ENCODE measurements at regions not wholly inside any gene's neighbourhood (a gene's known extent, or its start where the extent isn't known, plus 50 kb on each side); places are given as distances from the start of the nearest gene placed in this dataset.
"Not testable (repeated sequence)": the region's sequence is repeated elsewhere in the genome, so short reads cannot be mapped to it uniquely, and the experiment has no call there.

DNA sequence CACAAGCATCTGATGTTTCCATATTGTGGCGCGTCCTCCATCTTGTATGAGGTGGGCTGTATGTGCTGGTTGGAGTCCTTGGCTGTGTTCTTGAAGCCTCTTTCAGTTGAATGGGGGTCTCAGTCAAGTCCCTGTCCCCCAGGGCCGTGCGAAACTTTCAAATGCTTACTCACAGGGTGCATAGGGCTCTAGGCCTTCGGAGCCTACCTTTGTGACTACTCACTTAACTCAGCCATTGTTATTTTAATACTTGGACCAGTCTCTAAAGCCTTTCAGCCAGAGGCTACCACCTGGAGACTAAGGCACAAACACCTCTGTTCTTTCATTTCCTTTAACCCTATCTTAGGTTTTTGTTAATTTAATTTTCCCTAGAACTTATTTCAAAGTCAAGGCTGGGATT, 785.9 kb downstream of the GATA3 start:
- H3K27ac ChIP-seq (ENCODE audit: low read length): no peak overlapping the region
- no peak overlapping the region for H3K4me3 ChIP-seq (ENCODE audit: low read length in 2 of 2)

DNA sequence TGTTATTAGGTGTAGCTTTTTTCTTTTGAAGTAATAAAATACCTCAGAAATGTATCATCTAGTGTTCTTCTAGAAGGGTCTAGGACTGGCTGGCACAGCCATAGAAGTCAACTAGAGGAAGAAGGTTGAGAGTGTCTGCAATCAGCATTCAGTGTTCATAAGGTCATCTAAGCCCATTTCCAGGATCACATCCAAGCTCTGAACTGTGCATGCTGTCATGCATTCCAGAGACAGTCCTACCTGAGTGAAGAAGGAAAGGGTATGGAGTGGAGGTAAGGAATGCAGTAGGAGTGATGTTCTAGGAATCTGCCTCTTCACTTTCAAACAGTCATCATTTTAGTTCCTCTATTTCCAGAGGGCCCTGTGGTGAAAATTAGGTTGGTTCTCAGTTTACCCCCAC, 789.7 kb downstream of the GATA3 start:
- no peaks in the 10 kb centered on the region for H3K9me3 ChIP-seq (ENCODE audit: control insufficient read depth in 2 of 2, low read length in 2 of 2)
- no peak overlapping the region for H3K4me3 ChIP-seq (ENCODE audit: low read length in 2 of 2)
- H3K9ac ChIP-seq (ENCODE audit: low read length in 2 of 2): no peak overlapping the region
- no peaks in the 10 kb centered on the region for H3K4me1 ChIP-seq (ENCODE audit: control insufficient read depth, insufficient read depth, low read length)
- H3K27me3 ChIP-seq (ENCODE audit: control insufficient read depth in 1 of 2, insufficient read depth in 2 of 2, low read length in 2 of 2): no peaks in the 10 kb centered on the region
- H3K27ac ChIP-seq (ENCODE audit: low read length): no peak overlapping the region
- no peaks in the 10 kb centered on the region for H3K36me3 ChIP-seq (ENCODE audit: control insufficient read depth in 2 of 2, insufficient read depth in 2 of 2, low read length in 2 of 2)

More for the DNA sequence above, 785.9 kb downstream of the GATA3 start:
- no peaks in the 10 kb centered on the region for H3K9me3 ChIP-seq (ENCODE audit: control insufficient read depth in 2 of 2, low read length in 2 of 2)
- H3K27me3 ChIP-seq (ENCODE audit: control insufficient read depth in 1 of 2, insufficient read depth in 2 of 2, low read length in 2 of 2): no peaks in the 10 kb centered on the region
- no peak overlapping the region for H3K9ac ChIP-seq (ENCODE audit: low read length in 2 of 2)
- no peaks in the 10 kb centered on the region for H3K36me3 ChIP-seq (ENCODE audit: control insufficient read depth in 2 of 2, insufficient read depth in 2 of 2, low read length in 2 of 2)
- H3K4me1 ChIP-seq (ENCODE audit: control insufficient read depth, insufficient read depth, low read length): no peaks in the 10 kb centered on the region

DNA sequence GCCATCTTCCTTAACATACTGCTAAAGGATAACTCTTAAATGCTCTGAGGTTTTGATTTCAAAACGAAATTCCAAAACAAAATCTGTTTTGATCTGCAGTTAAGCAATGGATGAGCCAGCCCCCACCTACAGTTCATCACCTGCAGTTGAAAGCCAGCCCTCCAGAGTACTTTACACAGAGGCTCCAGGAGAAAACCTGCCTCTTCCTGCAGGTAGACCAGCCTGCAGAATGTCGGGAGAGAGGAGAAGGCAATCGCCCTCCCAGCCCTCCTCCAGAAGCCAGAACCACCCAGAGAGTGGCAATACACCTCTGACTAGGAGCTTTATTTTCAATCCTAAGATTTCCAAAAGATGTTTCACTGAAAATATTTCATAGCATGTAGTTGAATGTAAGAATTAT, 798.1 kb downstream of the GATA3 start:
- Histone ChIP-seq H3K36me3 (ENCODE audit: control insufficient read depth in 2 of 2, insufficient read depth in 2 of 2, low read length in 2 of 2) (no peaks in the 10 kb centered on the region), H3K9me3 (ENCODE audit: control insufficient read depth in 2 of 2, low read length in 2 of 2) (no peaks in the 10 kb centered on the region), H3K4me3 (ENCODE audit: low read length in 2 of 2) (no peak overlapping the region), H3K27me3 (ENCODE audit: control insufficient read depth in 1 of 2, insufficient read depth in 2 of 2, low read length in 2 of 2) (no peaks in the 10 kb centered on the region), H3K9ac (ENCODE audit: low read length in 2 of 2) (no peak overlapping the region), H3K4me1 (ENCODE audit: control insufficient read depth, insufficient read depth, low read length) (no peaks in the 10 kb centered on the region), H3K27ac (ENCODE audit: low read length) (no peak overlapping the region)

DNA sequence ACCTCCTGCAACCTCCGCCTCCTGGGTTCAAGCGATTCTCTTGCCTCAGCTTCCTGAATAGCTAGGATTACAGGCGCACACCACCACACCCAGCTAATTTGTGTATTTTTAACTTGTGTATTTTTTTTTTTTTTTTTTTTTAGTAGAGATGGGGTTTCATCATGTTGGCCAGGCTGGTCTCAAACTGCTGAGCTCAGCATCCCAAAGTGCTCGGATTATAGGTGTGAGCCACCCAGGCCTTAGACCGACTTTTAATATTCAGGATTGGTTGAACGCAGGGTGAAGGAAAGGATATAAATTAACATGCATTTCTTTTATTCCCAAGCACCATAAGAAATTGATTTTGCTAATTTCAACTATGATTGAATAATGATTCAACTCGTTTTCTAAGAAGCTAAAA, 798.6 kb downstream of the GATA3 start:
- H3K27me3 ChIP-seq (ENCODE audit: control insufficient read depth in 1 of 2, insufficient read depth in 2 of 2, low read length in 2 of 2): no peaks in the 10 kb centered on the region
- H3K36me3 ChIP-seq (ENCODE audit: control insufficient read depth in 2 of 2, insufficient read depth in 2 of 2, low read length in 2 of 2): no peaks in the 10 kb centered on the region
- H3K9ac ChIP-seq (ENCODE audit: low read length in 2 of 2): no peak overlapping the region
- no peak overlapping the region for H3K4me3 ChIP-seq (ENCODE audit: low read length in 2 of 2)
- no peak overlapping the region for H3K27ac ChIP-seq (ENCODE audit: low read length)
- H3K4me1 ChIP-seq (ENCODE audit: control insufficient read depth, insufficient read depth, low read length): no peaks in the 10 kb centered on the region
- H3K9me3 ChIP-seq (ENCODE audit: control insufficient read depth in 2 of 2, low read length in 2 of 2): no peaks in the 10 kb centered on the region

DNA sequence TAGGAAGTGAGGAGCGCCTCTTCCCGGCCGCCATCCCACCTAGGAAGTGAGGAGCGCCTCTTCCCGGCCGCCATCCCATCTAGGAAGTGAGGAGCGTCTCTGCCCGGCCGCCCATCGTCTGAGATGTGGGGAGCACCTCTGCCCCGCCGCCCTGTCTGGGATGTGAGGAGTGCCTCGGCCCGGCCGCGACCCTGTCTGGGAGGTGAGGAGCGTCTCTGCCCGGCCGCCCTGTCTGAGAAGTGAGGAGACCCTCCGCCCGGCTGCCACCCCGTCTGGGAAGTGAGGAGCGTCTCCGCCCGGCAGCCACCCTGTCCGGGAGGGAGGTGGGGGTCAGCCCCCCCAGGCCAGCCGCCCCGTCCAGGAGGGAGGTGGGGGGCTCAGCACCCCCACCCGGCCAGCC, 814.4 kb downstream of the GATA3 start:
- H3K9ac ChIP-seq (ENCODE audit: low read length in 2 of 2); H3K4me1 ChIP-seq (ENCODE audit: control insufficient read depth, insufficient read depth, low read length); H3K4me3 ChIP-seq (ENCODE audit: low read length in 2 of 2); H3K27ac ChIP-seq (ENCODE audit: low read length); H3K9me3 ChIP-seq (ENCODE audit: control insufficient read depth in 2 of 2, low read length in 2 of 2); H3K36me3 ChIP-seq (ENCODE audit: control insufficient read depth in 2 of 2, insufficient read depth in 2 of 2, low read length in 2 of 2); H3K27me3 ChIP-seq (ENCODE audit: control insufficient read depth in 1 of 2, insufficient read depth in 2 of 2, low read length in 2 of 2): not testable (repeated sequence)

DNA sequence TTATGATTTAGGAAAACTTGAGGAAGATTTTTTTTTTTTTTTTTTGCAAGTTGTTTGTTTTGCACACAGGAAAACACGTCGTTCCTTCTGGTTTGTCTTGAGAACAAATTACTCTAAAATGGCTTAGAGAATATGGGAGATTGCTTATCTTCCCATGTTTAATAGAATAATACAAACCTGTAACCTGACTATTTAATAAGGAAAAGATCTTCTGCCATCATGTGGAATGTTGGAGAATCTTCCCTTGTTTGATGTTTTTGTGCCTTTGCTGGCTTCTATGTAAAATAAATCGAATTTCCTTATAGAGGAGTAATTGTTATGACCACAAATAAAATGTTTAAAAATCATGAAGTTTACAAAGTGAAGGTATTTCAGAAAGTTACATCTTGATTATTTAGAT, 818.8 kb downstream of the GATA3 start:
- Histone ChIP-seq H3K27ac (ENCODE audit: low read length) (no peak overlapping the region), H3K4me1 (ENCODE audit: control insufficient read depth, insufficient read depth, low read length) (no peaks in the 10 kb centered on the region), H3K36me3 (ENCODE audit: control insufficient read depth in 2 of 2, insufficient read depth in 2 of 2, low read length in 2 of 2) (no peaks in the 10 kb centered on the region), H3K27me3 (ENCODE audit: control insufficient read depth in 1 of 2, insufficient read depth in 2 of 2, low read length in 2 of 2) (no peaks in the 10 kb centered on the region), H3K4me3 (ENCODE audit: low read length in 2 of 2) (no peak overlapping the region), H3K9me3 (ENCODE audit: control insufficient read depth in 2 of 2, low read length in 2 of 2) (no peaks in the 10 kb centered on the region), H3K9ac (ENCODE audit: low read length in 2 of 2) (no peak overlapping the region)

DNA sequence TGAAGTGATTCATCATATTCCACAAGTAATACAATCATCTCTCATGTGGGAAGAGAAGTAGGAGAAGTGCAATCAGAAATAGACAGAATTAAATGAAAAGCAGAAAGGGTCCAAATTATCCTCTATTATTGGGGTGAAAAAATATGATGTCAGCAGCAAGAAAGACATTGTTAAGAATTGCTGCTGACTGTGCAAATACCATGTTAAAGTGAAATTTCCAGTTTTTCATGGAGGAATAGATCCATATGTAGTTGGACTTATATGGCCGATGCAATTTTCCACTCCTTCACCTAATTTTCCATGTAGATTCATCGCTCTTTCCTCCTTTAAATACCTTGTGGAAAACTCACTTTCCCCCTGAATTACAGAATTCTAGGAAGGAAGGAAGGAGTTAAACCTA, 819.8 kb downstream of the GATA3 start:
- H3K4me3 ChIP-seq (ENCODE audit: low read length in 2 of 2): no peak overlapping the region
- no peaks in the 10 kb centered on the region for H3K9me3 ChIP-seq (ENCODE audit: control insufficient read depth in 2 of 2, low read length in 2 of 2)
- H3K9ac ChIP-seq (ENCODE audit: low read length in 2 of 2): no peak overlapping the region
- no peaks in the 10 kb centered on the region for H3K27me3 ChIP-seq (ENCODE audit: control insufficient read depth in 1 of 2, insufficient read depth in 2 of 2, low read length in 2 of 2)
- no peaks in the 10 kb centered on the region for H3K36me3 ChIP-seq (ENCODE audit: control insufficient read depth in 2 of 2, insufficient read depth in 2 of 2, low read length in 2 of 2)
- H3K27ac ChIP-seq (ENCODE audit: low read length): no peak overlapping the region
- no peaks in the 10 kb centered on the region for H3K4me1 ChIP-seq (ENCODE audit: control insufficient read depth, insufficient read depth, low read length)

DNA sequence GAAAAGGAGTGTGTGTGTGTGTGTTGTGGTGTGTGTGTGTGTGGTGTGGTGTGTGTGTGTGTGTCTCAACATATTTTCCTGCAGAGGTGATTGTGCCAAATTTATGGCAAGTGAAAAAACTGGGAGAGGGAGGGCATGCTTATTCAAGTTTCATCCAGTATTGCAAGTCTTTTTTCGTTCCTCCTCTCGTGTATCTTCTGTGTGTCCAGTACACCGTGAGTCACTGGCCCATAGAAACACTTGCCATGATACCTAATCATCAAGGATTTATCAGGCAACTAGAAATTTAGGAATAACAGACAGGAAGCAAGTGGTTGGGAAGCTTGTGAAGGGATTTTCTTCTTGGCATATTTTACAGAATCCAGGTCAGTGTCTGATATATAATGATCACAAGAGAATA, 820.5 kb downstream of the GATA3 start:
- Histone ChIP-seq H3K9ac (ENCODE audit: low read length in 2 of 2) (no peak overlapping the region), H3K36me3 (ENCODE audit: control insufficient read depth in 2 of 2, insufficient read depth in 2 of 2, low read length in 2 of 2) (no peaks in the 10 kb centered on the region), H3K9me3 (ENCODE audit: control insufficient read depth in 2 of 2, low read length in 2 of 2) (no peaks in the 10 kb centered on the region), H3K27ac (ENCODE audit: low read length) (no peak overlapping the region), H3K4me3 (ENCODE audit: low read length in 2 of 2) (no peak overlapping the region), H3K27me3 (ENCODE audit: control insufficient read depth in 1 of 2, insufficient read depth in 2 of 2, low read length in 2 of 2) (no peaks in the 10 kb centered on the region), H3K4me1 (ENCODE audit: control insufficient read depth, insufficient read depth, low read length) (no peaks in the 10 kb centered on the region)

DNA sequence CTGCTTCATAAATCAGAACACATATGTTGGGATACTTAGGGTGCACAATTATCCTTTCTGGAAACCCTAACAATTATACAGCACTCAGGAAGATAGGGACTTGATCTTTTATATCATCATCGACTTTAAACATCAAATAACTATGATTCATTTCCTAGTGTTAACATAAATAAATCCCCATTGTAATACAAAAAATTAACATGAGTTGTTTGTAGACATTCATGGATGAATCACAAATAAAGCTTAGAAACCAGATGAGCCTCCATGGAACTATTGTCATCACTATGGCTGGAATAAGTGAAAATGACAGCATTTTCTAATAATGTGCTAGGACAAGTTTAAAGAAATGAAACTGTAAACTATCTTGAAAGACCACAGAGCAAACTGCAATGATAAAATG, 821.7 kb downstream of the GATA3 start:
- H3K36me3 ChIP-seq (ENCODE audit: control insufficient read depth in 2 of 2, insufficient read depth in 2 of 2, low read length in 2 of 2): no peaks in the 10 kb centered on the region
- no peak overlapping the region for H3K4me3 ChIP-seq (ENCODE audit: low read length in 2 of 2)
- no peaks in the 10 kb centered on the region for H3K9me3 ChIP-seq (ENCODE audit: control insufficient read depth in 2 of 2, low read length in 2 of 2)
- H3K27me3 ChIP-seq (ENCODE audit: control insufficient read depth in 1 of 2, insufficient read depth in 2 of 2, low read length in 2 of 2): no peaks in the 10 kb centered on the region
- no peak overlapping the region for H3K27ac ChIP-seq (ENCODE audit: low read length)
- no peaks in the 10 kb centered on the region for H3K4me1 ChIP-seq (ENCODE audit: control insufficient read depth, insufficient read depth, low read length)
- H3K9ac ChIP-seq (ENCODE audit: low read length in 2 of 2): no peak overlapping the region

DNA sequence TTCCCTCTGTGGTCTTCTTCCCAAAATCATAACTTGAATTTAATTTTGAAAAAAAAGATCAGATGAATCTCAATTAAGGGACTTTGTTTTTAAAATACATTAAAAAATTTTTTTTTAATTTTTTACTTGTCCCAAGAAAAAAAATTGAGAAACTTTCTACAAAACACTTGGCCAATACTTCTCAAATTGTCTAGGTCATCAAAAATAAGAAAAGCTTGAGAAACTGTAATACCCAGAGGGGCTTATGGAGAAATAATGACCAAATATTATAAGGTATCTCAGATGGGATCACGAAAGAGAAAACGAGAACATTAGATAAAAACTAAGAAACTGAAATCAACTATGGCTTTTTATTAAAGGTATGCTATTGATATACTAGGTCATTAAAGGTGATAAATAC, 835.0 kb downstream of the GATA3 start:
- no peaks in the 10 kb centered on the region for H3K9me3 ChIP-seq (ENCODE audit: control insufficient read depth in 2 of 2, low read length in 2 of 2)
- no peaks in the 10 kb centered on the region for H3K36me3 ChIP-seq (ENCODE audit: control insufficient read depth in 2 of 2, insufficient read depth in 2 of 2, low read length in 2 of 2)
- H3K27ac ChIP-seq (ENCODE audit: low read length): no peak overlapping the region
- no peaks in the 10 kb centered on the region for H3K4me1 ChIP-seq (ENCODE audit: control insufficient read depth, insufficient read depth, low read length)
- no peak overlapping the region for H3K9ac ChIP-seq (ENCODE audit: low read length in 2 of 2)
- no peaks in the 10 kb centered on the region for H3K27me3 ChIP-seq (ENCODE audit: control insufficient read depth in 1 of 2, insufficient read depth in 2 of 2, low read length in 2 of 2)
- no peak overlapping the region for H3K4me3 ChIP-seq (ENCODE audit: low read length in 2 of 2)

DNA sequence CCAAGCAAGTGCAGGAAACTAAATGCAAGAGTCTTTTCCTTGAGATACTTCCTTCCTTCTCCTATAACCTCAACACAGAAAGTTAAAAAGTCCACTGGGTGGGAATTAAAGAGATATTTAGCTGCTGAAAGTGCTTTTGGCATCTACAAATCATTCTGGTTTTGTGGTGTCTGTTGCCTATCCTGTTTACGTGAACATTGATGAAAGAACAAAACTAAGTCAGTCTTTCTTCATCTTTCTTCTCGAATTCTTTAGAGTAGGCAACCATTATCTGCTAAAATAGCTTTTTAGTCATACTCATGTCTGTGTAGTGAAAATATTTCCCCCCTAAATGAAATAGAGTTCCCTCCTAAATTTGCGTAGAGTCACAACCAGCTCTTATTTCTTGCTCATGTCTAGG, 838.6 kb downstream of the GATA3 start:
- no peaks in the 10 kb centered on the region for H3K9me3 ChIP-seq (ENCODE audit: control insufficient read depth in 2 of 2, low read length in 2 of 2)
- H3K4me1 ChIP-seq (ENCODE audit: control insufficient read depth, insufficient read depth, low read length): no peaks in the 10 kb centered on the region
- no peak overlapping the region for H3K9ac ChIP-seq (ENCODE audit: low read length in 2 of 2)
- no peak overlapping the region for H3K27ac ChIP-seq (ENCODE audit: low read length)
- H3K36me3 ChIP-seq (ENCODE audit: control insufficient read depth in 2 of 2, insufficient read depth in 2 of 2, low read length in 2 of 2): no peaks in the 10 kb centered on the region
- no peaks in the 10 kb centered on the region for H3K27me3 ChIP-seq (ENCODE audit: control insufficient read depth in 1 of 2, insufficient read depth in 2 of 2, low read length in 2 of 2)
- H3K4me3 ChIP-seq (ENCODE audit: low read length in 2 of 2): no peak overlapping the region

DNA sequence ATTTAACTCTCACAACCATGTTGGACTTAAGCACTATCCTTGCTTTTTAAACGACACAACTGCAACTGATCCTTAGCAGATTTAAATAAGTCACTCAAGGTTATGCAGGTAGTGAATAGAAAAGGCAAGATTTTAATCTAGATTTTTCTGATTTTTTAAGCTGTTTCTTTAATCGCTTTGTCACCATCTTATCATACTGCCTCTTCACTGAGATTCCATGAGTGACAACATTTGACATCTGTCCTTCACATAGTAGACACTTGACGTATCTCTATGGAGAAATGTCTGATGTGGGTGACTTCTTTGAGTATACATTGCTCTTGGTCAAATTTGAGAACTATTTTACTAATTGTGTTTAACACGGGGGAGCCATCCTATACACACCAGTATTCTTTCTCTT, 839.7 kb downstream of the GATA3 start:
- no peak overlapping the region for H3K9ac ChIP-seq (ENCODE audit: low read length in 2 of 2)
- no peaks in the 10 kb centered on the region for H3K4me1 ChIP-seq (ENCODE audit: control insufficient read depth, insufficient read depth, low read length)
- no peaks in the 10 kb centered on the region for H3K36me3 ChIP-seq (ENCODE audit: control insufficient read depth in 2 of 2, insufficient read depth in 2 of 2, low read length in 2 of 2)
- no peak overlapping the region for H3K27ac ChIP-seq (ENCODE audit: low read length)
- H3K4me3 ChIP-seq (ENCODE audit: low read length in 2 of 2): no peak overlapping the region
- H3K27me3 ChIP-seq (ENCODE audit: control insufficient read depth in 1 of 2, insufficient read depth in 2 of 2, low read length in 2 of 2): no peaks in the 10 kb centered on the region
- H3K9me3 ChIP-seq (ENCODE audit: control insufficient read depth in 2 of 2, low read length in 2 of 2): no peaks in the 10 kb centered on the region
